GM12875 (cell line): ENCODE measurements at regions not wholly inside any gene's neighbourhood (a gene's known extent, or its start where the extent isn't known, plus 50 kb on each side); places are given as distances from the start of the nearest gene placed in this dataset.

Experiments
- H3K4me3 ChIP-seq: one replicate; pipeline ENCODE4 v1.5.1; 2011; ENCODE audit warnings: low read depth, low read length, control low read depth
- TF ChIP-seq, protein P1 (sequence below): IDR thresholded peaks from 2 replicates; pipeline ENCODE4 v1.5.1; 2011; ENCODE audit warnings: low read depth, mild to moderate bottlenecking, control low read depth, inconsistent platforms, low read length, moderate library complexity, borderline replicate concordance; ENCODE audit not compliant: insufficient read depth

GRCh38 chr1:185367218-185367617, 50.2 kb upstream of the IVNS1ABP start:
- H3K4me3 ChIP-seq: no peak overlapping the region
- TF ChIP-seq, protein P1, sequence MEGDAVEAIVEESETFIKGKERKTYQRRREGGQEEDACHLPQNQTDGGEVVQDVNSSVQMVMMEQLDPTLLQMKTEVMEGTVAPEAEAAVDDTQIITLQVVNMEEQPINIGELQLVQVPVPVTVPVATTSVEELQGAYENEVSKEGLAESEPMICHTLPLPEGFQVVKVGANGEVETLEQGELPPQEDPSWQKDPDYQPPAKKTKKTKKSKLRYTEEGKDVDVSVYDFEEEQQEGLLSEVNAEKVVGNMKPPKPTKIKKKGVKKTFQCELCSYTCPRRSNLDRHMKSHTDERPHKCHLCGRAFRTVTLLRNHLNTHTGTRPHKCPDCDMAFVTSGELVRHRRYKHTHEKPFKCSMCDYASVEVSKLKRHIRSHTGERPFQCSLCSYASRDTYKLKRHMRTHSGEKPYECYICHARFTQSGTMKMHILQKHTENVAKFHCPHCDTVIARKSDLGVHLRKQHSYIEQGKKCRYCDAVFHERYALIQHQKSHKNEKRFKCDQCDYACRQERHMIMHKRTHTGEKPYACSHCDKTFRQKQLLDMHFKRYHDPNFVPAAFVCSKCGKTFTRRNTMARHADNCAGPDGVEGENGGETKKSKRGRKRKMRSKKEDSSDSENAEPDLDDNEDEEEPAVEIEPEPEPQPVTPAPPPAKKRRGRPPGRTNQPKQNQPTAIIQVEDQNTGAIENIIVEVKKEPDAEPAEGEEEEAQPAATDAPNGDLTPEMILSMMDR: no peak
